RWPE1 (cell line): ENCODE measurements at regions not wholly inside any gene's neighbourhood (a gene's known extent, or its start where the extent isn't known, plus 50 kb on each side); places are given as distances from the start of the nearest gene placed in this dataset.
A peak's percentile ranks its signal among the peaks of the same experiment; 100 is the strongest.

Source experiments
- CTCF ChIA-PET: fragments of 350-600 bp; sonication (Branson Sonifier 250); formaldehyde crosslinking; extraction: SDS; loops from one replicate; lab custom pipeline; 2021; lab: Yijun Ruan, JAX
- POLR2A ChIA-PET: fragments of 400-600 bp; formaldehyde crosslinking; extraction: SDS; loops from one replicate; lab custom pipeline; 2020; ENCODE audit warnings: antibody characterized with exemption; ENCODE audit not compliant: low non-redundant PET; lab: Yijun Ruan, JAX
- DNase-seq: peaks from one replicate; pipeline ENCODE4 v3.0.0; 2012; ENCODE audit warnings: low spot score
- H3K27ac ChIP-seq: fragments of 450-650 bp; 2 replicates; pipeline ENCODE4 v1.5.1; 2017
- CTCF ChIP-seq: fragments of 450-650 bp; conservative IDR thresholded peaks from 2 replicates; pipeline ENCODE4 v1.5.1; 2017; ENCODE audit warnings: low read depth, mild to moderate bottlenecking

DNA sequence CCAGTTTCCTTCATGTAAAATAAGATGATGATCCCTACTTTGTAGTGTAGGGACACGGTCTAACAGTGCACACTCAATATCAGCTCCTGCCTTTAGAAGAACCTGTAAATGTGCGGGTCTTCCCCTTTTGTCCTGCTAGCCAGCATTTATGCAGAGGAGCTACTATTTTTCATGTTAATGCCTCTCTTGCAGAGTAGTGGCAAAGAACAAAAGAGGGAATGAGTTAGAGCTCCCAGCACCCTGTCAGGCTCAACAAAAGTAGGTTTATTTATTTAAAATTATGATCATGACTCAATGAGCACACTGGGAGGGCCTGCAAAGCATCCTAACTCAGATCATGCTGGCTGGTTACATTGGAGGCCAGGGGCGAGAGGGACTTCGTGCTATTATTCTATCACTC lies 414.5 kb upstream of the COBL start:
- ChIA-PET POLR2A (no interaction called here), CTCF (interaction anchor here (1.1 kb wide), 1 partner anchor 279 kb away, joined by 3 read pairs; no protein-coding TSS in a partner anchor)
- no peak for DNase-seq
- no peak for TF ChIP-seq CTCF
- no peak overlapping the region for H3K27ac ChIP-seq

DNA sequence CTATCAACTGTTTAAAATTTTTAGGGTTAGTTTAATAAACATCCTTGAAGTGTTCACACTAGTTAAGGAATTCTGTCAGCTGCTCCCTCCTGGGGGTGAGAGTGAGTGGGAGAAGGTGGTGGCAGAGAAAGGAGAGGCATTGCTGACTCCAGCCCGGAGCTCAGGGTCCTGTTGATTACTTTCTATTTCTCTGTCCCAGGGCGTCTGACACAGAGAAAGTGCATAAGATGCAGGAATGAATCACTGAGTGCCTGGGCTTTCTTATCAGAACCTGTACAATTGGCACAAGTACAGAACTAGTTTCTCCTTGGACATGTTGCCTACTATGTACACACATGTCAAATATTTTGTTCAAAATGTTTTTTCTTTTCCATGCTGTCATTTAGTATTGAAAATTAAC lies 410.8 kb upstream of the COBL start:
- no peak overlapping the region for H3K27ac ChIP-seq
- CTCF ChIA-PET: no interaction called here
- no peak for TF ChIP-seq CTCF
- POLR2A ChIA-PET: no interaction called here
- DNase-seq: peak; percentile 13

- POLR2A ChIA-PET: interaction anchor here (0.7 kb wide), 1 partner anchor 968 kb away, joined by 4 read pairs; no protein-coding TSS in a partner anchor
- TF ChIP-seq CTCF: no peak
- H3K27ac ChIP-seq: no peak overlapping the region
- CTCF ChIA-PET: interaction anchor here (0.6 kb wide), 1 partner anchor 216 kb away, joined by 3 read pairs; no protein-coding TSS in a partner anchor
- no peak for DNase-seq
Measured at GRCh38 chr7:51706851-51707250, 390.2 kb upstream of the COBL start.

- CTCF ChIA-PET: no interaction called here
- no peak for DNase-seq
- POLR2A ChIA-PET: no interaction called here
- TF ChIP-seq CTCF: no peak
- H3K27ac ChIP-seq: no peak overlapping the region
Measured at GRCh38 chr7:51705701-51706100, 389.1 kb upstream of the COBL start.

- no peak for DNase-seq
- no peak for TF ChIP-seq CTCF
- ChIA-PET CTCF (no interaction called here), POLR2A (no interaction called here)
- no peak overlapping the region for H3K27ac ChIP-seq
Measured at GRCh38 chr7:51702673-51703072, 386.1 kb upstream of the COBL start.

GRCh38 chr7:51701935-51702334 lies 385.3 kb upstream of the COBL start:
- TF ChIP-seq CTCF: no peak
- no peak overlapping the region for H3K27ac ChIP-seq
- DNase-seq: no peak
- ChIA-PET POLR2A (no interaction called here), CTCF (interaction anchor here (0.6 kb wide), 1 partner anchor 1778 kb away, joined by 3 read pairs; no protein-coding TSS in a partner anchor)
